GM18907 (cell line): ENCODE measurements at regions not wholly inside any gene's neighbourhood (a gene's known extent, or its start where the extent isn't known, plus 50 kb on each side); places are given as distances from the start of the nearest gene placed in this dataset.
"Not testable (repeated sequence)": the region's sequence is repeated elsewhere in the genome, so short reads cannot be mapped to it uniquely, and the experiment has no call there.

Source experiments
- ATAC-seq: cut with Tn5 transposase; IDR thresholded peaks from one replicate; pipeline ENCODE4 v1.9.1; 2021; ENCODE audit warnings: mild to moderate bottlenecking, moderate library complexity; ENCODE audit not compliant: unreplicated experiment

GRCh38 chr11:90532125-90532524 is 309.3 kb upstream of the CHORDC1 start:
- no peak for ATAC-seq

GRCh38 chr11:90531001-90531400 is 308.2 kb upstream of the CHORDC1 start:
- no peak for ATAC-seq

GRCh38 chr11:90525962-90526361 is 303.1 kb upstream of the CHORDC1 start:
- no peak for ATAC-seq

- peak; percentile 73 for ATAC-seq
Measured at GRCh38 chr11:90512846-90513245, 290.0 kb upstream of the CHORDC1 start.

GRCh38 chr11:90510839-90511238 is 288.0 kb upstream of the CHORDC1 start:
- ATAC-seq, result no peak

- no peak for ATAC-seq
Measured at GRCh38 chr11:90500922-90501568, 278.2 kb upstream of the CHORDC1 start.

GRCh38 chr11:90496722-90497121 is 273.9 kb upstream of the CHORDC1 start:
- ATAC-seq, result no peak

- no peak for ATAC-seq
Measured at GRCh38 chr11:90493379-90493778, 270.5 kb upstream of the CHORDC1 start.

GRCh38 chr11:90491466-90491865 is 268.6 kb upstream of the CHORDC1 start:
- ATAC-seq, result no peak

GRCh38 chr11:90476442-90477007 is 253.7 kb upstream of the CHORDC1 start:
- peak; percentile 82 for ATAC-seq

GRCh38 chr11:90468923-90469322 is 246.1 kb upstream of the CHORDC1 start:
- no peak for ATAC-seq

- no peak for ATAC-seq
Measured at GRCh38 chr11:90465553-90465952, 242.7 kb upstream of the CHORDC1 start.

- not testable (repeated sequence) for ATAC-seq
Measured at GRCh38 chr11:90455347-90455920, 232.6 kb upstream of the CHORDC1 start.

GRCh38 chr11:90453525-90453924 is 230.7 kb upstream of the CHORDC1 start:
- ATAC-seq, result no peak

- ATAC-seq, result no peak
Measured at GRCh38 chr11:90449606-90450005, 226.8 kb upstream of the CHORDC1 start.

- no peak for ATAC-seq
Measured at GRCh38 chr11:90448256-90448655, 225.4 kb upstream of the CHORDC1 start.

GRCh38 chr11:90447618-90448017 is 224.8 kb upstream of the CHORDC1 start:
- no peak for ATAC-seq

- no peak for ATAC-seq
Measured at GRCh38 chr11:90446207-90446606, 223.4 kb upstream of the CHORDC1 start.

- no peak for ATAC-seq
Measured at GRCh38 chr11:90438069-90438468, 215.2 kb upstream of the CHORDC1 start.

- ATAC-seq, result no peak
Measured at GRCh38 chr11:90434858-90435257, 212.0 kb upstream of the CHORDC1 start.

- no peak for ATAC-seq
Measured at GRCh38 chr11:90428836-90429235, 206.0 kb upstream of the CHORDC1 start.

- no peak for ATAC-seq
Measured at GRCh38 chr11:90426442-90426841, 203.6 kb upstream of the CHORDC1 start.

GRCh38 chr11:90423378-90423777 is 200.5 kb upstream of the CHORDC1 start:
- ATAC-seq, result no peak
